Cardiac fibroblast (primary cell): ENCODE measurements at regions not wholly inside any gene's neighbourhood (a gene's known extent, or its start where the extent isn't known, plus 50 kb on each side); places are given as distances from the start of the nearest gene placed in this dataset.

Source experiments
- DNase-seq, 2 donors: peaks; one replicate each; pipeline versions ENCODE4 v3.0.0 to v3.0.0-alpha.2; 2010; ENCODE audit warnings: low read depth in 2 of 2
- H3K4me3 ChIP-seq, 2 donors: replicated peaks in 1 of 2; 1 replicate in 1 of 2; 2 replicates in 1 of 2; pipeline ENCODE4 v1.5.1; 2011; ENCODE audit warnings: low read depth in 2 of 2, low read length in 2 of 2, mild to moderate bottlenecking in 2 of 2, moderate library complexity in 1 of 2
- CTCF ChIP-seq: IDR thresholded peaks from one replicate; pipeline ENCODE4 v1.5.1; 2011; ENCODE audit warnings: low read depth, mild to moderate bottlenecking, low read length, inconsistent platforms

GRCh38 chr13:87867426-87867825 is 196.3 kb downstream of the SLITRK5 start:
- TF ChIP-seq CTCF: no peak
- H3K4me3 ChIP-seq: no peak overlapping the region
- no peak for DNase-seq

GRCh38 chr13:87868731-87869130 is 197.6 kb downstream of the SLITRK5 start:
- no peak for DNase-seq
- no peak overlapping the region for H3K4me3 ChIP-seq
- TF ChIP-seq CTCF: no peak

GRCh38 chr13:87872813-87873212 is 201.6 kb downstream of the SLITRK5 start:
- no peak for DNase-seq
- H3K4me3 ChIP-seq: no peak overlapping the region
- TF ChIP-seq CTCF: no peak

- no peak for DNase-seq
- TF ChIP-seq CTCF: no peak
- H3K4me3 ChIP-seq: no peak overlapping the region
Measured at GRCh38 chr13:87877477-87877876, 206.3 kb downstream of the SLITRK5 start.

- DNase-seq: no peak
- H3K4me3 ChIP-seq: no peak overlapping the region
- no peak for TF ChIP-seq CTCF
Measured at GRCh38 chr13:87878706-87879105, 207.5 kb downstream of the SLITRK5 start.

- no peak for TF ChIP-seq CTCF
- no peak for DNase-seq
- H3K4me3 ChIP-seq: no peak overlapping the region
Measured at GRCh38 chr13:87884884-87885283, 213.7 kb downstream of the SLITRK5 start.

GRCh38 chr13:87887459-87888123 is 216.4 kb downstream of the SLITRK5 start:
- DNase-seq: no peak
- TF ChIP-seq CTCF: no peak
- no peak overlapping the region for H3K4me3 ChIP-seq
